IPS DF 4.7 (cell line): ENCODE measurements at regions not wholly inside any gene's neighbourhood (a gene's known extent, or its start where the extent isn't known, plus 50 kb on each side); places are given as distances from the start of the nearest gene placed in this dataset.

ENCODE experiments used
- DNase-seq: peaks from one replicate; pipeline ENCODE4 v3.0.0-alpha.2; 2013; ENCODE audit warnings: low spot score; ENCODE audit errors: extremely low read depth

DNA sequence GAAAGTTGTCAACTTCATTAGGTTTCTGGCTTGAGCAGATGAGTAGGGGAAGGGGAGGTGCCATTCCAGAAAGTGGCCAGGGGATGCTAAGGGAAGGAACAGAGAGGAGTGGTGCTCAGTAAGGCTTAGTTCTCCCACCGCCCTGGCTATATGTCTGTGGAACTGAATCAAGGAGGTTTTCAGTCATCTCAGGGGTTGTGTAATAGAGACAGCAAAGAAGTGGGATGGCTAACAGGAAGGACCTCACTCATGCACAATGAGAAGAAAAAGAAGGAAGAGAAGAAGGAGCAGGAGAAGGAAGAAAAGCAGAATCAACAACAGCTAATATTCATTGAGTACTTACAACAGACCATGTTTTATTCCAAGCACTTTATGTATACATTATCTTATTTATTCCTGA is 368.7 kb downstream of the MID1IP1 start:
- DNase-seq: no peak

DNA sequence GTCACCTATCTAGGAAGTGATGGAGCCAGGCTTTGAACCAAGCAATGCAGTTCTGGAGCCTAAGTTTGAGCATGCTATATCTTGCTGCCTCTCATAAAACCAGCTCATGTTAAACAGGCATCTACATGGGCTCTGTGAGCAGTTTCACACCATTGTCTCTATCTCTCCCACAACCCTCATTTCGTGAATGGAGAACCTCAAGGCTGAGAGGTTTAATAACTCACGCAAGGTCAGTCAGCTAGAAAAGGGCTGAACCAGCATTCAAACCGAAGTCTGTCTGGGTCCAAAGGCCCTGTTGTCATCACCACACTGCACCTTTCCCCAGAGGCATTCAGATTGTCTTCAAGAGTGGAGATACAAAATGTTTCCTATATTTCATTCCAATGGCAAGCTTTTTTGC is 369.2 kb downstream of the MID1IP1 start:
- DNase-seq: no peak

DNA sequence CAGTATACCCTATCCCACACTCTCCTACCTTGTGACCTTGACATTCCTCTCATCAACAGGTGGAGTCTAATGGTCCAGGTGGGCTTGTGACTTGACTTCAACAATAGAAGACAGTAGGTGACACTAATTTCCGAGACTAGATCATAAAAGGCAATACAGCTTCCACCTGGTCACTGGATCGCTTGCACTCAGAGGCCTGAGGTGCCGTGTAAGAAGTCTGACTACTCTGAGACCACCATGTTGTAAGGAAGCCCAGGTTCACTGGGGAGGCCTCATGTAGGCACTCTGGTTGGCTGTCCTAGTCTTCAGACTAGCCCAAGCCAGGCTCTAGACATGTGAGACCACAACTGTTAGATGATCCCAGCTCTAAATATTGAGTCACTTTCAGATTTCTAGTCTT is 370.4 kb downstream of the MID1IP1 start:
- no peak for DNase-seq

DNA sequence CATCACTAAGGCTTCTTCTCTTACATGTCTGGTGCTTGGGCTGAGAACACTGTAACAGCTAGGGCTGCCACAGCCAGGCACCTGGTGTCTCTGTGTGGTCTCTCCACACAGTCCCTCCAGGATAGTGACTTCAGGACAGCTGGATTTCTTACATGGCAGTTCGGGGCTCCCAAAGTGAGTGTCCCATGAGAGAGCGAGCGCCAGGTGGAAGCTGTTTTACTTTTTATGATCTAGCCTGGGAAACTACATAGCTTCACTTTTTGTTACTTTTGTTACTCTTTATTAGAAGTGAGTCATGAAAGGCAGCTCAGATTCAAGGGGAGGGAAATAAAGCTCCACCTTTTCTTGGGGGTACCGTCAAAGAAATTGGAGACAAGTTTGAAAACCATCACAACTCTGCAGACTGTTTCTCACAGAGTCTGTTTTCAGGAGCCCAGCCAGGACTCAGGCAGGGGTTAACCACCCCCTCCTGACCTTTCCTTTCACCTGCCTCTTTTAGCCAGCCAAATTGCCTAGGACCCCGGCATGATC is 373.0 kb downstream of the MID1IP1 start:
- DNase-seq: no peak

DNA sequence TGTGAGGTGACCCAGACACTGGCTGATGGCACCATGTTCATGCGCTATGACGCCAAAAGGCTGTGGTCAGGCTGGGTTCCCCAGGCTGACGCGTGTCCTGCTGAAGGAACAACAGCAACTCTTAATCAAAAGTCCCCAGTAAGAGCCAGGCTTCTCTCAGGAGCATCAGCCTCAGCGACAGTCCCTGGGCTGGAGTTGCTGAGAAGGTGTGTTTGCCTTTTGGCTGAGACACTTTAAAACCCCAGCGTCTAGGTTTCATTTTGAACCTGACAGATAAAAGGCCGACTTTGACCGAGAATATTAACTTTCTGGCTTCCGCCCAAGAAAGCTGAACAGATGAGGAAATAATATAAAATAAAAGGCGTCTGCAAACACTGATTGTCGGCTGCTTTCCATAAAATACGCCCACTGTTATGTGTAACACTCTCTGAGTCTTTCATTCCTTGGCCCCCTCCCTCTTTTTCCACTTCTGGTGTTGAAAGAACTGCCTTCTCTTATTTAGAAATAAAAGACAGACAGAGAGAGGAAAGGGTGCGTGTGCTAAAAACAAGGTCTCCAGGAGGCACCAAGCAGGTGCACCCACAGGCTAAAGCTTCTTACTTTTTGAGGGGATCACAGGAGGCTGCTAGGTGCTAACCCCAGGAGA is 373.6 kb downstream of the MID1IP1 start:
- no peak for DNase-seq

DNA sequence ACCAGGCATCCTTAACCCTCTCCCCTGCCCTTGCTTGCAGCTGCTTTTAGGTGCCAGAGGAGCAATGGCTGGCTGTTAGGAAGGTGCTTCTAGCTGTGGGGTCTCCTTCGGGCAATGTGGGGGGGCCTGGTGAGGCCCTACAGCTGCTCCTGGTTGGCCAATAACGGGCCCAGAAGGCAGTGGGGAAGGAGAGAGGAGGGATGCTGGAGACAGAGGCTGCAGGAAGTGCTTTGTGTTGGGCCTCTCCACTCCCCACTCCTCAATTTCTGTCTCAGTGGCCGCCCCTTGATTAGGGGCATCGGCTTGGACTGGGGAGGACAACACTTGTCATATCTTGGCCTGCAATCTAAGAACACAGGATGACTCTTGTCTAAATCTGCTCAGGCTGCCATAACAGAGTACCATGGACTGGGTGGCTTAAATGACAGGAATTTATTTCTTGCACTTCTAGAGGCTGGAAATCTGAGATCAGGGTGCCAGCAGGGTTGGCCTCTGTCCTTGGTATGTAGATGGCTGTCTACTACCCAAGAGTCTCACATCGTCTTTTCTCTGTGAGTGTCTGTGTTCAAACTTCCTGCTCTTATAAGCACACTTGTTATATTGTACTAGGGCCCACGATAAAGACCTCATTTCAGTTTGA is 374.3 kb downstream of the MID1IP1 start:
- DNase-seq: no peak

DNA sequence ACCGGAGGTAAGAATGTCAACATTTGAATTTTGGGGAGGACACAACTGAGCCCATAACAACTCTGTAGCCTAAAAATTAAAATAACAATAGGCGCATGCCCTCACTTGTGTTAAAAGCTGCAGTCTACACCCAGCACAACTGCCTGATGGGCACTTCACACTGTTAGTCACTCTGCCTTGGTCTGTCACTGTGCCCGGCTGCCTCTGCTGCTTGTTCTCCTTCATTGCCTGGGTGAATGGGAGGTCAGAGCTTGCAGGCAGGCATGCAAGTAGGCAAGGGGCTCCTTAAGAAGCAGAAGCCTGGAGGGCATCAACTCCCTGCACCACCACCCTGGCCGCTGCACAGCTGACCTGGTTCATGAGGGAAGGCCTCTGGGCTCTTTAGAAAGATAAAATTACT is 374.8 kb downstream of the MID1IP1 start:
- no peak for DNase-seq

DNA sequence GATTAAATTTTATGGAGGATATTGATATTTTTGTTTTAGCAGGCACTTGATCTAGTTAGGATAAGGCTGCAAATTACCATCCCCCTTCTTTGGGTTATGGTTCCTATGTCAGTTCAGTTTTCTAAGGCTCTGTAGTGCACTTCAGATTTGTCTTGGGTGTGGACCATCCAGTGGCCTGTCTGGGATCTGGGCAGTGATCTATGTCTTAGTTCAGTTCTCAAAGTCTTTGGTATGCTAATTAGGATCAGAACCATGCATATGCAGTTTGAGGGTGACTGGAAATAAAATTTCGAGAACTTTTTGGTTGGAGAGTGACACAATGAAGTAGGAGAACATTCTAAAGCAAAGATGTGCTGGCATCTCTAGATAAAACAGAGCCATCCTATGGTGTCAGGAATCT is 388.2 kb downstream of the MID1IP1 start:
- DNase-seq: no peak

DNA sequence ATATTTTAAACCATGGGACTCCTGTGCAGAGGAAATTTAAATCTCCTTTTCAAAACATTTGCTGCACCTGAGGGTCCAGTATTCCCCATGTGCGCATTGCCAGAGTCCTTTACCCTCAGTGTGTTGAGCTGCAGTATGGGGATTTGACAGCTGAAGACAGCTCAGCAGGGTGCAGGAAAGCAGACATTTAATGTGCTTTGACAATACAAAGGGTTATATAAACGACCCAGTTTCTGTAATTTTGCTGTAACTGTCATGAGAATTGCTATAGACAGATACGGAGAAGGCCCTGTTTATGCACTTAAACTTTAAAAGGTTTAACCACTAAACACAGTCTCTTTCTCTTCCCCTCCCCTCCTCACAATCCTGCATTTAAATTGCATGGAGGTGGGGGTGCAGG is 393.4 kb downstream of the MID1IP1 start:
- no peak for DNase-seq

DNA sequence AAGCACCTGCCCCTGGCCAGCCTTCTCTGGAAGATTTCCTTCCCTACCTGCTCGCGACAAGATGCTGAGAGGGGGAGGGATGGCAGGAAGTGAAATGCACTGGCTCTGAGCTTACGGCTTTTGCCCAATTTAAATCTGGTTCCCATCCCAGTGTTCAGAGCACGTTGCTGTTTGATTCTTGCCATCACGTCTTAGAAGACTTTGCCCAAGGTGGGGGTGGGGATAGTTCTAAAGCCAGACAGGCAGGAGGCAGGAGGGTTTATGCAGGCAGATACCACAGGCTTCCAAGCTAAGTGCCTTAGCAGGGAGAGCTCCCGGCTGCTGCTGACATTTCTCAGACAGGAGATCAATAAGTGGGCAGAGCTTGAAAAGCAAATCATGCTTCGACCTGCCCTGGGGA is 393.9 kb downstream of the MID1IP1 start:
- no peak for DNase-seq

DNA sequence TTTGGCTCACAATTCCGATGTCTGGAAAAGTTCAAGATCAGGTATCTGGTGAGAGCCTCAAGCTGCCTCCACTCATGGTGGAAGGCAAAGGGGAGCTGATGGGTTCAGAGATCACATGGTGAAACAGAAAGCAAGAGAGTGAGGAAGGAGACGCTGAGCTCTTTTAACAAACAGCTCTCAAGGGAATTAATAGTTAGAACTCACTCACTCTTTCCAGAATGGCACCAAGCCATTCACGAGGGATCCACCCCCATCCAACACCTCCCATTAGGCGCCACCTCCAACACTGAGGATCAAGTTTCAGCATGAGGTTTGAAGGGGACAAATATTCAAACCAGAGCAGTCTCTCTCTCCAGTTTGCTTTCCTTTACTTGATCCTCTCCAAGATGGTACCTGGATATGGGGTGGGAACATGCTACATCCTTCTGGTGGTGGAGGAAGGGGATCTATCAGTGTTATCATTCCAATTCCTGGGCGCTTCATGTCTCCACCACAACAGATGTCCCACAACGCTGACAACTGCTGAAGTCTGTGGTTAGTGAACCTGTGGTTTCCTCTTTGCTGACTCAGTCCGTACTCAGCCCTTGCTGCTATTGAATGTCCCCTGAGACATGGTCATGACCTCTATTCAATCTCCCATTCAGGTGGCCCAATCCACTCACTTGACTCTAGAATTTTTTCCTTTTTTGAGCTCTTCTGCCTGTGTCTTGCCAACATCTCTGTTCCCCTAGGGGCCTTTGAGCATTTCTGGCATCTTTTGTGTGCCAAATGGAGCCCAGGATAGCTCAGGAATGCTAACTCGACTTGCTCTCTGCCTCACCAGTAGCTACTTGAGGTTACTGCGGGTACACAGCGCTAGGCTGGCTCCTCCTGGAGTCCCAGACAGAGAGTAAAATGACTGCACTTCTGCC is 395.2 kb downstream of the MID1IP1 start:
- no peak for DNase-seq

DNA sequence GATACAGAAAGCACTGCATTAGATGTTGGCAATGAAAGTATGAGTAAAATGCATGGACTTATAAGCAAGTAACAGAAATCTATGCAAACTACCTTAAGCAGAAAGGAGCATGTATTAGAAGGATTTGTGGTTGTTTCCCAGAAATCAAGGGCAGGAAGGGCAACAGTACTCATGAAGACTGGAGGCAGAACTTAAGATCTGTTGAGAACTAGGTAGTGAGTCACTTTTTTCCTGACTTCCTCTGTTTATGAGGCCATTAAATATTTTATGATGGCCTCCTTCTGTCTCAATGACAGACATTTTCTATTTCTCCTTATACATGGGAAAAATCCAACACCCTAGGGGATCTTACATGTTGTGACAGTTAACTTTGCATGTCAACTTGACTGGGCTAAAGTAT is 398.2 kb downstream of the MID1IP1 start:
- no peak for DNase-seq

DNA sequence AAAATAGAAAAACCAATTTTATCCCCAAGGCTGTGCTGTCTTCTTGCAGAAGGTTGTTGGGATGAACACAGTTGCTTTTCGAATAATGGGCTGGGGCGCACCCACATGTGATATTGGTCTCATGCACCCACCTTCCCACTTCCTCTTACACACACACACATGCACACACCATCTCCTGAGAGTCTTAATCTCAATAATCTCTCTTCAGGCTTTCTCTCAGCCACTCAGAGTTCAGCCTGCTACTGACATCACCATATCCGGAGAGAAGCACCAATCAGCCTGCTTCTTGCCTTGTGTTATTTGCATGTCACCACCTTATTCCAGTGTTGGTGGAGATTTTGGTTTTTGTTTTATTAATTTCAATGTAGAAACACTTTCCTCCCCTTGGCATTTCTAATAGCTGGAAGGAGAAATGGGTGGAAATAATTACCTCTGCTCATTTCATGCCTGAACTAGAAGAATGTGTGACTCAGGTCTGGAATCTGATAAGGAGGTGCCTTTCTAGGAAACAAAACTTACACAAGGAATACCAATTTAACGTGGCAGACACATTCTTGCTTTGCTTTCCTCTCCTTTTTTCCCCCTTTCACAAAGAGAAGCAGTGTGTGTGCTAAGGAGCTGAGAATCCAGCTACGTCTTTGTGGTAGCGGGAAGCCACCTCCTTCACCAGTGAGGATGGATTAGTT is 400.2 kb downstream of the MID1IP1 start:
- no peak for DNase-seq

DNA sequence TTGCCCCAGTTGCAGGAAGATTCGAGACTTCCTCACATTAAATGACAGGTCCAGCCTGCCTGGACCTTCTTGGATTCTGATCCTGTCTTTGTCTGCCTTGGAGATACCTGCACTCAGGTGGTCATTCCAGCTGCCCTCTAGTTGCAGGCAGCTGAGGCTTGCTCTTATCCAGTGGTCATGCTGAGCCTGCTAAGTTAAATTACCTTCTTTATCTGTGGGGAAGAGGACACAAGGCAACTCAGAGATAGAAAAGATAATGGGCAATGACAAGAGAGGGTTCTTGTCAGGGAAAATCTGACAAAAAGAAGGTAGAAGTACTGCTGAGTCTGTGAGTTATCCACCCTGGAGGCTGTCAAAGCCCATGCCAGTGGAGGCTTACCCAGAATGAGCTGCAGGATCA is 401.4 kb downstream of the MID1IP1 start:
- no peak for DNase-seq

DNA sequence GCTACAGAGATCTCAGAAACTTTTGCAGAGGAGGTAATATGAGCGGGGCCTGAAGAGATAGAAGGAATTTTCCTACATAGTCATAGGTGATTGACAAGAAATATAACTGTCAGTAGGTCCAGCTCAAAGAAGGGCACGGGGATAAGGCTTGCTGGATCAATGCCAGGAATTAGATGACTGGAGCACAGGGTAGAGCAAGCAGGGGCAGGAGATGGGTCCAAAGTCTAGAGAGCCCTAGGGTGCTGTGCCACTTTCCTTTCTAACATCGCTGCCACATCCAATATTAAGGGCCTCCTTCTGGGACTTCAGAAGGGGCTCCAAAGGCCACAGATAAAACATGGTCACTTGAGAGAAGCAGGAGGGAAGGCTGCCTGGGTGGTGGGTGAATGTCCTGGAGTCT is 402.2 kb downstream of the MID1IP1 start:
- DNase-seq: no peak

DNA sequence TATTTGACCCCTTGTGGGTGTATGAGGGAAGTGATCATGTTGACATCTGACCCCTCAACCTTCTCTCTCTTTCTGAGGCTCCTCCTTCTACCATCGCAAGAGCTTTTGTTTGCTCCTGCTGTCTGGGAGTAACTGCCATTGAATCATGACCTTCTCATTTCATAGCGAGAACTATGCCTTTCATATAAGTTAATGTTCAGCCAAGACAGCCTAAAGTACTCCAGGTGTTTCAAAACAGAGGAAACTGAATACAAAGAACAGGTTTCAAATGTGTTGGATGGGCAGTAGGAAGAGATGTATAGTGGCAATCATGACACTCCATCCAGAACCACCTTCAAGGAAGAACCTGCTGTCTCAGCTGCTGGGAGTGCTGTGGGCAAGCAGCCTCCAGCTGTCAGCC is 403.1 kb downstream of the MID1IP1 start:
- DNase-seq: no peak

DNA sequence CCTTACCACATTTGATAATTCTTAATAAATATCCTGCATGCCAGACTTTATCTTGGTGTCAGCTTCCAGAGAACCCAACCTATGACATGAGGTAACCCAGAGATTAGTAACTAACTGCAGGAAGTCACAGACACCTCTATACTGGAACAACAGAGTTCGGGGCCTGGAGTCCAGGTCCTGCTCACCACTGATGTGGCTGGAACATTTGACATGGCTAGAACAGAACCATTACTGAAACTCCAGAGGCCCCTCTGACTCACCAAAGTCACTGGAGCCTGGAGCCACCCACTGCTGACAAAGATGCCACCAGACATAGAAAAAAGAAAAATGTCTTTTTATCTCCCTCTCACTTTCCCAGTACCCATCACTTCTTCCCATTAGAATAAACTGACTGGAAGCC is 403.7 kb downstream of the MID1IP1 start:
- DNase-seq: no peak

DNA sequence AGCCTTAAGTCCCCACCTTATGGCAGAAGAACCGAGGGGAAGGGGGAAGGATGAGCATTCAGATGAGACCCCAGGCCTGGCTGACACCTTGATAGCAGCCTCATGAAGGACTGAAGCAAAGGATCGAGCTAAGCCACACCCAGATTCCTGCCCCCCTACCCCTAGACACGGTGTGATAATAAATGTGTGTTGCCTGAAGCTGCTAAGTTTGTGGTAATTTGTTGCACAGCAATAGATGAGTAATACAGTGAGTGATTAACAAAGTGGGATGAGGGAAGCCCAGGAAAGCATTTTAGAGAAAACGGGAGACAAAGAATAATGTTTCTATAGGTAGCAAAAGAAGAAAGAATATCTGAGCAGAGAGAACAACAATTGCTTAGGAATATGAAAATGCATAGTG is 404.2 kb downstream of the MID1IP1 start:
- no peak for DNase-seq

DNA sequence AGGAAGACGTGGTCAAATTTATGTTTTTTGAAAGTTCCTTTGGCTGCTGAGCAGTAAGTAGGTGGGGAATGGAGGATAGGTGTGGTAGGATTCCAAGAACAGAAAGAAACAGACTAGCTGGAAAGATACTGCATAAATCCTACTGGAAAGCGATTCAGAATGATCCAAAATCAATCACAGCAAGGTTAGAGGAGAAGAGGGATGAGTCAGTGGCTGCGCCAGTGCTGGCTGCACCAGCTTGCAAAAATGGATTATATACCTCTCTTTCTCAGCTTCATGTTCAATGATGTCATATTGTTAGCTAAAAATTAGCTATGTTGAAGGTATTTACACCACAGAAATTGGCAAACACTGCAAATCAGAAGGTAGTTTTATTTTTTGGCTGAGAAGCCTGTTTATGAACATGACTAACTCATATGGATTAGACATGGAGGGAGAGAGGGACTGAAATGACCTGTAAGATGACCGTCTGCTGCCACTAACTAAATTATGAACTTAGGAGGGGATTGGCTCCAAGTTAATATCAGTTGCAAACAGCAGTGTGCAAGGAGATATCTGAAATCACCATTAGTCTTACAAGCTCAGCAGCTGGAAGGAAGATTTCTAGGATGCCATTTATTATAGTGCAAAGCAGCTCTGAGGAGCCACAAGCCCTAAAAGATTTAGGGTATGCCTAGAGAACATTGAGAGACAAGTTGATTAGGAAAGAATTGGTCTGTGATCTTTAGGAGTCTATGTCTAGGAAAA is 405.3 kb downstream of the MID1IP1 start:
- DNase-seq: no peak

DNA sequence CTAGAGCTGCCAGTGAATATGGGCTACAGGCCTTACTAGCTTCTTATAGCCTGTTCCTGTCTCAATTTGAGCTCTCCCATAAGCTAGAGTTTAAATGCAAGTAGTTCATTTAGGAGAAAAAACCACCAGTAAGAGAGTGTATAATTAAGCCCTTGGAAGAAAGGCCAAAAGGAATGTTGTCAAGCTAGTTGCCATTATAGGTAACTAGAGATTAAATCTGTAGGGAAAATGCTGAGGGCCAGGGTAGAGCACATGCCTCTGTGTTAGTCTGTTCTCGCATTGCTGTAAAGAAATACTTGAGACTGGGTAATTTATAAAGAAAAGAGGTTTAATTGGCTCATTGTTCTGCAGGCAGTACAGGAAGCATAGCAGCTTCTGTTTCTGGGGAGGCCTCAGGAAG is 410.2 kb downstream of the MID1IP1 start:
- no peak for DNase-seq

DNA sequence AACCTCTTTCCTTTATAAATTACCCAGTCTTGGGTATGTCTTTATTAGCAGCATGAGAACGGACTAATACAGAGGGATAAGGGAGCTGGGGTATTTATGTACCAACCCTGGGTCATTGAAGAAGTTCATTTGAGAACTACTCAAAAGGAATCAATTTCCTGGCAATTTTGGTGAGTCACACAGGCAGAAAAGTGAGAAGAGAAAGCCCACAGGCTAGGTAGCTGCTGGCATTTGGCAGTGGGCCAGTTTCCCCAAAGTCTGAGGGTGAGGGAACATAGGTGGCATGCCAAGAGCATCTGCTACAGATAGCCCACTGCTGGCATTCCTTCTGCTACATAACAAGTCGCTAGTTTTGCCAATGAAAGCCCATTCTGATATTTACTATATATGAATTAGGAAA is 411.2 kb downstream of the MID1IP1 start:
- no peak for DNase-seq
